ENCODE measurements at regions not wholly inside any gene's neighbourhood (a gene's known extent, or its start where the extent isn't known, plus 50 kb on each side); places are given as distances from the start of the nearest gene placed in this dataset.

DNA sequence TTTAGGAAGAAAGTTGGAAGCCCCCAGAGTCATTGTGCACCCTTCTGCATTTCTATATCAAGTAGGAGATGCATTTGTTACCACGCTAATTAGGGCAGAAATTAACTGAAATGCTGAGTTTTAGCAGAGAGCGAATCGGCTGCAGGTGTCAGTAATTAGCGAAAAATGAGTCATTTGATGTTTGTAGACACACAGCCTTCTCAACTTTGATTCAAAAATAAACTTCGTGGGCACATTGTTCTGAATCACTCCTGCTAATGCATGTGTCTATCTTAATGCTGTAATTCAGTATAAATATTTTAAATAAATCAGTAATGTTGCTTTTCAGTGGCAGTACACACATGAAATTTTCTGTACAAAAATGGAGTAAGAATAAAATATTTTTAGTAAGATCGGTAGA is 109.5 kb upstream of the CARD11 start:
- TF ChIP-seq EZH2 (optimal IDR thresholded peaks at IDR 0.05; ENCODE audit: low read depth, low read length) (no peak), EZH2phosphoT487 (IDR thresholded peaks at IDR 0.05; ENCODE audit: low read length) (no peak)
- TF ChIP-seq, protein P1, sequence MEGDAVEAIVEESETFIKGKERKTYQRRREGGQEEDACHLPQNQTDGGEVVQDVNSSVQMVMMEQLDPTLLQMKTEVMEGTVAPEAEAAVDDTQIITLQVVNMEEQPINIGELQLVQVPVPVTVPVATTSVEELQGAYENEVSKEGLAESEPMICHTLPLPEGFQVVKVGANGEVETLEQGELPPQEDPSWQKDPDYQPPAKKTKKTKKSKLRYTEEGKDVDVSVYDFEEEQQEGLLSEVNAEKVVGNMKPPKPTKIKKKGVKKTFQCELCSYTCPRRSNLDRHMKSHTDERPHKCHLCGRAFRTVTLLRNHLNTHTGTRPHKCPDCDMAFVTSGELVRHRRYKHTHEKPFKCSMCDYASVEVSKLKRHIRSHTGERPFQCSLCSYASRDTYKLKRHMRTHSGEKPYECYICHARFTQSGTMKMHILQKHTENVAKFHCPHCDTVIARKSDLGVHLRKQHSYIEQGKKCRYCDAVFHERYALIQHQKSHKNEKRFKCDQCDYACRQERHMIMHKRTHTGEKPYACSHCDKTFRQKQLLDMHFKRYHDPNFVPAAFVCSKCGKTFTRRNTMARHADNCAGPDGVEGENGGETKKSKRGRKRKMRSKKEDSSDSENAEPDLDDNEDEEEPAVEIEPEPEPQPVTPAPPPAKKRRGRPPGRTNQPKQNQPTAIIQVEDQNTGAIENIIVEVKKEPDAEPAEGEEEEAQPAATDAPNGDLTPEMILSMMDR (IDR thresholded peaks at IDR 0.05; ENCODE audit: low read length), result no peak
- Histone ChIP-seq H3K9ac (ENCODE audit: low read length) (no peak overlapping the region), H3F3A (ENCODE audit: insufficient read depth, low read length) (no peaks in the 10 kb centered on the region), H4K20me1 (ENCODE audit: insufficient read depth, low read length) (no peaks in the 10 kb centered on the region), H3K27me3 (replicated peaks; ENCODE audit: insufficient read depth, low read length) (no peaks in the 10 kb centered on the region; the same call in 1 of the 2 replicates), H3K9me3 (replicated peaks; ENCODE audit: insufficient read depth, low read length) (no peaks in the 10 kb centered on the region), H3K9me2 (replicated peaks; ENCODE audit: insufficient read depth, low read length) (no peaks in the 10 kb centered on the region), H3K4me2 (ENCODE audit: low read depth, low read length) (no peak overlapping the region), H2AFZ (ENCODE audit: low read length) (no peak overlapping the region), H3K79me2 (ENCODE audit: low read length) (no peaks in the 10 kb centered on the region), H3K36me3 (replicated peaks; ENCODE audit: insufficient read depth, low read length) (no peaks in the 10 kb centered on the region), H3K27ac (ENCODE audit: low read length) (no peak overlapping the region), H3K4me1 (ENCODE audit: low read length) (no peaks in the 10 kb centered on the region), H3K4me3 (ENCODE audit: low read length) (no peak overlapping the region)
- DNase-seq, result no peak

DNA sequence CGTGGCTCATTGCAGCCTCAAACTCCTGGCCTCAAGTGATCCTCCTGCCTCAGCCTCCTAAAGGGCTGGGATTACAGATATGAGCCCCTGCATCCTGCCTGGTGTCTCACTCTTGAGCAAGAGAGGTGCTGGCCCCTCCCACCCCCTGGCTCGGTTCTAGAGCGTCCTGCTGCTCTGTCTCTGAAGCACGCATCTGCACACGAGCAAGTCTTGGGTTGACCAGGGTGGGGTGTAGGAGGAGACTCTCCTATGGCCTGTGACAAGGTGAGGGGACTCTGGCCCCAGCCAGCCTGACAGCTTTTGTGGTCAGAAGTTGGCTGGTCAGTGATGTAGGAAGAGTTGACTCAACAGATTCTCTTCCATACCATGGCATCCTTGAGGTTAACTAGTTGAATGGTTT is 110.7 kb upstream of the CARD11 start:
- Histone ChIP-seq H3K4me2 (ENCODE audit: low read depth, low read length) (no peak overlapping the region), H3K9me2 (replicated peaks; ENCODE audit: insufficient read depth, low read length) (no peaks in the 10 kb centered on the region), H3K27me3 (replicated peaks; ENCODE audit: insufficient read depth, low read length) (no peaks in the 10 kb centered on the region; the same call in 1 of the 2 replicates), H3K9ac (ENCODE audit: low read length) (no peak overlapping the region), H3F3A (ENCODE audit: insufficient read depth, low read length) (no peaks in the 10 kb centered on the region), H3K4me3 (ENCODE audit: low read length) (no peak overlapping the region), H3K9me3 (replicated peaks; ENCODE audit: insufficient read depth, low read length) (no peaks in the 10 kb centered on the region), H4K20me1 (ENCODE audit: insufficient read depth, low read length) (no peaks in the 10 kb centered on the region), H3K79me2 (ENCODE audit: low read length) (no peaks in the 10 kb centered on the region), H2AFZ (ENCODE audit: low read length) (no peak overlapping the region), H3K36me3 (replicated peaks; ENCODE audit: insufficient read depth, low read length) (no peaks in the 10 kb centered on the region), H3K4me1 (ENCODE audit: low read length) (no peaks in the 10 kb centered on the region), H3K27ac (ENCODE audit: low read length) (no peak overlapping the region)
- TF ChIP-seq, protein P1 (IDR thresholded peaks at IDR 0.05; ENCODE audit: low read length), result no peak
- TF ChIP-seq EZH2 (optimal IDR thresholded peaks at IDR 0.05; ENCODE audit: low read depth, low read length) (no peak), EZH2phosphoT487 (IDR thresholded peaks at IDR 0.05; ENCODE audit: low read length) (no peak)
- DNase-seq, result no peak

DNA sequence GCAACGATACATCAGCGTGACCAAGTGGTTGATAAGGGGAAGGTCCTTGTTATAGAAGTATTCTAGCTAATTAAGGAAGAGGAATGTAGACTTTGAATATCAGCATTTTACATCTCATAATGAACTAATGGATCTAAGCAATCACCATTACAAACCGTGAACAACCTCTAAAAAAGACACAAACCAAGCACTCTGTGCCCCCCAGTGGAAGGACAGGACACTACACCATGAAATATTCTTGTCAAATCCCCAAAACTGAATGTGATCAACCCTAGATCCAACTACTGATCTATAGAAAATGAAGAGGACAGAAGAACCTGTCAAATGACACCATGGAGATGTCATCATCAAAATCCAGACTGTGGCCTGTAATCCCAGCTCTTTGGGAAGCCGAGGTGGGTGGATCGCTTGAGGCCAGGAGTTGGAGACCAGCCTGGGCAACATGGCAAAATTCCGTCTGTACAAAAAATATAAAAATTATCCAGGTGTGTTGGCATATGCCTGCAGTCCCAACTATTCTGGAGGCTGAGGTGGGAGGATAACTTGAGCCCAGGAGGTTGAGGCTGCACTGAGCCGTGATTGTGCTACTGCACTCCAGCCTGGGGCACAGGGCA is 111.3 kb upstream of the CARD11 start:
- no peak overlapping the region for H2AFZ ChIP-seq (ENCODE audit: low read length)
- peak; percentile 58 for DNase-seq

More for the DNA sequence above, 111.3 kb upstream of the CARD11 start:
- no peaks in the 10 kb centered on the region for H3F3A ChIP-seq (ENCODE audit: insufficient read depth, low read length)
- TF ChIP-seq, protein P1 (IDR thresholded peaks at IDR 0.05; ENCODE audit: low read length), result peak; percentile 72
- no peak for TF ChIP-seq EZH2phosphoT487 (IDR thresholded peaks at IDR 0.05; ENCODE audit: low read length)
- no peaks in the 10 kb centered on the region for H3K9me3 ChIP-seq (replicated peaks; ENCODE audit: insufficient read depth, low read length)
- no peak overlapping the region for H3K27ac ChIP-seq (ENCODE audit: low read length)
- no peaks in the 10 kb centered on the region; the same call in 1 of the 2 replicates for H3K27me3 ChIP-seq (replicated peaks; ENCODE audit: insufficient read depth, low read length)
- no peaks in the 10 kb centered on the region for H4K20me1 ChIP-seq (ENCODE audit: insufficient read depth, low read length)
- H3K36me3 ChIP-seq (replicated peaks; ENCODE audit: insufficient read depth, low read length), result no peaks in the 10 kb centered on the region
- H3K9me2 ChIP-seq (replicated peaks; ENCODE audit: insufficient read depth, low read length), result no peaks in the 10 kb centered on the region
- no peak overlapping the region for H3K4me3 ChIP-seq (ENCODE audit: low read length)
- no peaks in the 10 kb centered on the region for H3K4me1 ChIP-seq (ENCODE audit: low read length)
- H3K9ac ChIP-seq (ENCODE audit: low read length), result no peak overlapping the region
- no peak overlapping the region for H3K4me2 ChIP-seq (ENCODE audit: low read depth, low read length)
- H3K79me2 ChIP-seq (ENCODE audit: low read length), result no peaks in the 10 kb centered on the region

Measured in MM.1S (cell line).